H1 (cell line): ENCODE measurements at regions not wholly inside any gene's neighbourhood (a gene's known extent, or its start where the extent isn't known, plus 50 kb on each side); places are given as distances from the start of the nearest gene placed in this dataset.

Experiments
- POLR2A ChIP-seq, 2 experiments: IDR thresholded peaks; 1 replicate in 1 of 2; 2 replicates in 1 of 2; pipeline ENCODE4 v1.6.1; 2011; ENCODE audit warnings: low read depth in 2 of 2, low read length in 2 of 2, mild to moderate bottlenecking in 2 of 2; ENCODE audit errors: control extremely low read depth in 1 of 2
- RXRA ChIP-seq: IDR thresholded peaks from 2 replicates; pipeline ENCODE4 v1.6.1; 2011; ENCODE audit warnings: low read depth, mild to moderate bottlenecking, low read length, moderate library complexity; ENCODE audit not compliant: insufficient read depth

DNA sequence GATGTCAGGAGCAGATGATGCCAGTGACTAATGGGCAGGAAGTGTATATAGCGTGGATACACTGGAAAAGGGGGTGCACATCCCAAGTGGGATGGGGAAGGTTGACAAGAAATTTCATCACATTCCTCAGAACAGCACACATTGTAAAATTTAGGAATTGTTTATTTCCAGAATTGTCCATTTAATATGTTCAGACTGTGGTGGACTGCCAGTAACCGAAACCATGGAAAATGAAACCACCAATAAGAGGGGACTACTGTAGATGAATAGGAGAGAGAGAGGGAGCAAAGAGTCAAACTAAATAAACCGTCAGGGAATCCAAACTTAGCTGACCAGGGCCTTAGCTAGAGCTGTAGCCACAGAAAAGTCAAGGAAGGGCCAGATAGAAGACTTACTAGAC, 164.4 kb upstream of the PRDM1 start:
- TF ChIP-seq POLR2A (IDR thresholded peaks at IDR 0.05; ENCODE audit: control extremely low read depth in 1 of 2, low read depth in 2 of 2, low read length in 2 of 2): no peak
- TF ChIP-seq RXRA: no peak
